ENCODE measurements at regions not wholly inside any gene's neighbourhood (a gene's known extent, or its start where the extent isn't known, plus 50 kb on each side); places are given as distances from the start of the nearest gene placed in this dataset.

DNA sequence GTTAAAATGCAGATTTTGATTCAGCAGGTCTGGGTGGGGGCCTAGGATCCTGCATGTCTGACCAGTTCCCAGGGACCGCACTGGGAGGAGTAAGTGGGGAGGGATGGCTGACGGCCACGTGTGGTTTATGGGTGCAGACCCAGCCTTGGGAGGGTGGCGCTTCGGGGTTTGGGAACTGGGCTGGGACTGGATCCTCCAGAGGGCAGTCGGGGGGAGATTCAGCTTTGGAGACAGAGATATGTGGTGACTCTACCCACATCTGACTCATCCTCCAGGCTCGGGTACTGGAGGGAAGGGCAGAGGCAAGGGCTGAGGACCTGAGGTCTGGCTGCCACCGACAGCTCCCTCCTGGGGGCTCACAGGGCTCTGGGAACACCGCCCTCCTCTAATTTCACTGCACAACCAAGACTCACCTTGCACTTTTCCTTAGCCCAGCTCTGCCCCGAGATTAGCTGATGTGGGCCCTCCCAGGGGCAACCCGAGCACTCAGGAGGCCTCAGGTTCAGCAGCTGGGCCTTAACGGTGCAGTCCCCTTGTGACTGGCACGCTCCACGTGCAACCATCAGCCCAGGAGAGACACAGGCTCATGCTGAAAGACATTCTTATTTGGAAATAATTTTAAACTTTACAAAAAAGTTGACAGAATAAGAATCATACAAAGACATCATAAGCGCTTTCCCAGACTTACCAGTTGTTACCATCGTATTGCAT is 172.8 kb upstream of the PMEPA1 start:
- peaks cover 0 to 3% (median 0%) of the 10 kb centered on the region in 8 donors for H3K9me3 Mint-ChIP-seq
- Histone ChIP-seq H3K36me3 (ENCODE audit: insufficient read depth, low read length) (no peaks in the 10 kb centered on the region), H3K9me3 (ENCODE audit: control insufficient read depth in 1 of 2, low read length in 2 of 2) (no peaks in the 10 kb centered on the region), H3K4me1 (ENCODE audit: insufficient read depth, low read length) (no peaks in the 10 kb centered on the region), H3K27me3 (ENCODE audit: insufficient read depth, low read length) (no peaks in the 10 kb centered on the region), H3K4me3 (ENCODE audit: low read length in 2 of 2) (no peak overlapping the region), H3K27ac (ENCODE audit: low read depth, low read length) (no peak overlapping the region)
- H3K27ac Mint-ChIP-seq, result no peak overlapping the region
- CTCF ChIA-PET (ENCODE audit: partially characterized antibody), result no interaction called here
- H3K36me3 Mint-ChIP-seq, result no peaks in the 10 kb centered on the region
- H3K4me1 Mint-ChIP-seq, result no peaks in the 10 kb centered on the region
- no peak for DNase-seq
- intact Hi-C loops (cut with micrococcal nuclease), result no loop called here
- POLR2A ChIA-PET (ENCODE audit: partially characterized antibody), result no interaction called here
- H3K27me3 Mint-ChIP-seq, result peaks cover 4 to 9% of the 10 kb centered on the region in 2 donors
- no peak overlapping the region for H3K4me3 Mint-ChIP-seq

DNA sequence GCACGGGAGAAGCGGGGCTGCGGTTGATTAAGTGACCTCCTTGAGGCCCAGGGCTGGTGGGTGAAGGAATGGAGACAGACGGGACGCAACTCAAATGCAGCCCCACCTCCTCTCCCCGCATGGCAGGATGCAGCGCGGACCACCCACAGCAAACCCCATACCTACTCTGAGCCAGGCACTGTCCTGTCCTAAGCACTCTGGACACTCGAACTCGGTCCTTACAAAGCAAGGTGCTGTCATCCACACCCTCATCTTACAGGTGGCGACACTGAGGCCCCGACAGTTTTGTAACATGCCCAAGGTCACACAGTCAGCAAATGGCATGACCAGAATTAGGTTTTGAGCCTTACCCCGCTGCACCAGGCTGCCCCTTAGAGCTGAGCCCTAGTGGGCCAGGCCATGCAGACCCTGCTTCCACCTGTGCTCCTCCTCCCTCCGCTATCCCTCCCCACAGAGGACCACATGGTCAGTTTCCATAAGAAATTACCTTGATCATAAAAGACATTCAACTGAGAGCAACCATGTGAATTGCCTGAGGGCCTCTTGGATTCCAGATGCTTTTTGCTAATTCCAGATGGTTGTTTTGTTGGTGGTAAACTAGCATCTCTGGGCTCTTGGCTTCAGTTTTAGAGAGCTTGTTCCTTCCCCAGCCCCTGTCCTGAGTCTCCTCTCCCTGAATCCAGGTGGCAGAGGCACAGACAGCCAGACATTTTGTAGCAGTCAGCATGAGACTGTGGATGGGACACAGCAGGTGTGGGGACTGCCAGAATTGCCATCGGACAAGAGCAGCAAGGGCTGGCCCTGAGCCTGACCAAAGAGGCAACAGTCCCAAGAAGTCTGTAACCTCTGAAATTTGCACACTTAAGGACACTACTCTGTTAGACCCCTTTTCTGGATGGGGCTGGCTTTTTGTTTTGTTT is 171.9 kb upstream of the PMEPA1 start:
- H3K9me3 ChIP-seq (ENCODE audit: control insufficient read depth in 1 of 2, low read length in 2 of 2), result no peaks in the 10 kb centered on the region
- Mint-ChIP-seq H3K36me3 (no peaks in the 10 kb centered on the region), H3K27me3 (peaks cover 4 to 9% of the 10 kb centered on the region in 2 donors), H3K4me3 (no peak overlapping the region), H3K27ac (no peak overlapping the region), H3K4me1 (no peaks in the 10 kb centered on the region), H3K9me3 (no peaks in the 10 kb centered on the region)
- DNase-seq, result no peak
- H3K36me3 ChIP-seq (ENCODE audit: insufficient read depth, low read length), result no peaks in the 10 kb centered on the region
- POLR2A ChIA-PET (ENCODE audit: partially characterized antibody), result no interaction called here
- intact Hi-C loops (cut with micrococcal nuclease), result no loop called here
- CTCF ChIA-PET (ENCODE audit: partially characterized antibody), result no interaction called here
- no peak overlapping the region for H3K4me3 ChIP-seq (ENCODE audit: low read length in 2 of 2)
- no peak overlapping the region for H3K27ac ChIP-seq (ENCODE audit: low read depth, low read length)
- no peaks in the 10 kb centered on the region for H3K27me3 ChIP-seq (ENCODE audit: insufficient read depth, low read length)
- no peaks in the 10 kb centered on the region for H3K4me1 ChIP-seq (ENCODE audit: insufficient read depth, low read length)

DNA sequence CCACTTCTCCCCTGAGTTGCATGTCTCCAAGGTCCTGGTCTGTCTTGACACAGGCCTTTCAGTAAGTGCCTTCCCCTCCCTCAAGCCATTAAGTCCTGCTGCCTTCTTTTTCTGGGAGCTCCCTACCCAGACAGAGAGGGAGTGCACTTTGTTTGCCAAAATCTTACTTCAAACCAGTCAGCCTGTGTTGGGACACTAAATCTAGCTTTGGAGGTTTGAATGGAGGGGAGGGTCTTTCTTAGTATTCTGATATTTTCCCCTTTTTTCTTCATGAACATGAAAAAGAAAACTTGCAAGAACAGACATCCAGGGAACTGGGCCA is 170.7 kb upstream of the PMEPA1 start:
- no peaks in the 10 kb centered on the region for H3K9me3 ChIP-seq (ENCODE audit: control insufficient read depth in 1 of 2, low read length in 2 of 2)
- H3K4me3 ChIP-seq (ENCODE audit: low read length in 2 of 2), result no peak overlapping the region
- H3K27ac Mint-ChIP-seq, result no peak overlapping the region
- H3K27me3 ChIP-seq (ENCODE audit: insufficient read depth, low read length), result no peaks in the 10 kb centered on the region
- ChIA-PET CTCF (ENCODE audit: partially characterized antibody) (no interaction called here), POLR2A (ENCODE audit: partially characterized antibody) (no interaction called here)
- no peaks in the 10 kb centered on the region for H3K4me1 ChIP-seq (ENCODE audit: insufficient read depth, low read length)
- no peak for DNase-seq
- H3K9me3 Mint-ChIP-seq, result no peaks in the 10 kb centered on the region
- no peaks in the 10 kb centered on the region for H3K36me3 Mint-ChIP-seq
- H3K4me1 Mint-ChIP-seq, result no peaks in the 10 kb centered on the region
- peaks cover 4 to 9% of the 10 kb centered on the region in 2 donors for H3K27me3 Mint-ChIP-seq
- no peak overlapping the region for H3K4me3 Mint-ChIP-seq
- H3K27ac ChIP-seq (ENCODE audit: low read depth, low read length), result no peak overlapping the region
- intact Hi-C loops (cut with micrococcal nuclease), result no loop called here
- no peaks in the 10 kb centered on the region for H3K36me3 ChIP-seq (ENCODE audit: insufficient read depth, low read length)

DNA sequence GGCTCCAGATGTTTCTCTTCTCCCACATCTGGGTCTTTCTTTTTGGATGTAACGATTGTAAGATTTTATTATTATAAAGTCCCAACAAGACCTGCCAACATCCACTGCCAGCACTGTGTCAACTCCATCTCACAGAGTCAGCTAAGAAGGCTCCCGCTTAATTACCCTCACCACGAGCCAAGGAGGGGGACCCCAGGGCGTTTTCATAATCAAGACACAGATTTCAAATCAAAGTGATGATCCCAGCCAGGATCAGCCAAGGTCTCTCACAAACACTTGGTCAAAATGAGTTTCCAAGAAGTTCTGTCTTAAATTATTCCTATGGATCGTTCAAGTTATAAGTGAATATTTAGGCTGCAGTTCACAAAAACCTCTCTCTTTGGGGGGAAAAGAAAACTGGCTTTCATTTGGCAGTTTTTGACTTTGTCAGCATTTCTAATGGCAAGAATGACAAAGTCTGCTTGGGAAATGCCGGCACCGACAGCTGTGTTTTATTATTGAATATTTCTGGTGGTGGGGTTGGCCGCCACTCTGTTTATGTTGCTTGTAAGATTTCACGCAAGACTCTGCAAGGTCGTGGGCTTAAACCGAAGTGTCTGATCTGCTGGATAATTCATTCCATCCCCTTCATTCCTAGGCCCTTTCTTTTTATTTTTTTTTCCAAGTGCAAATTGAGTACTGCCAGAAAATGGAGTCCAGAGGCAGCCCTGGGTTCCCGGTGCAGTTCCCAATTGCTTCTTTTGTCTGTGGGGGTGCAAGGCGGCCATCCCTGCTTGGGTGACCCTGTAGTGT is 170.2 kb upstream of the PMEPA1 start:
- Histone ChIP-seq H3K9me3 (ENCODE audit: control insufficient read depth in 1 of 2, low read length in 2 of 2) (no peaks in the 10 kb centered on the region), H3K36me3 (ENCODE audit: insufficient read depth, low read length) (no peaks in the 10 kb centered on the region), H3K4me3 (ENCODE audit: low read length in 2 of 2) (no peak overlapping the region), H3K4me1 (ENCODE audit: insufficient read depth, low read length) (no peaks in the 10 kb centered on the region), H3K27ac (ENCODE audit: low read depth, low read length) (no peak overlapping the region), H3K27me3 (ENCODE audit: insufficient read depth, low read length) (no peaks in the 10 kb centered on the region)
- no peak for DNase-seq
- Mint-ChIP-seq H3K4me3 (no peak overlapping the region), H3K36me3 (no peaks in the 10 kb centered on the region), H3K9me3 (no peaks in the 10 kb centered on the region), H3K4me1 (no peaks in the 10 kb centered on the region), H3K27ac (no peak overlapping the region), H3K27me3 (peaks cover 4 to 13% of the 10 kb centered on the region in 2 donors)
- POLR2A ChIA-PET (ENCODE audit: partially characterized antibody), result no interaction called here
- CTCF ChIA-PET (ENCODE audit: partially characterized antibody), result no interaction called here
- intact Hi-C loops (cut with micrococcal nuclease), result no loop called here

DNA sequence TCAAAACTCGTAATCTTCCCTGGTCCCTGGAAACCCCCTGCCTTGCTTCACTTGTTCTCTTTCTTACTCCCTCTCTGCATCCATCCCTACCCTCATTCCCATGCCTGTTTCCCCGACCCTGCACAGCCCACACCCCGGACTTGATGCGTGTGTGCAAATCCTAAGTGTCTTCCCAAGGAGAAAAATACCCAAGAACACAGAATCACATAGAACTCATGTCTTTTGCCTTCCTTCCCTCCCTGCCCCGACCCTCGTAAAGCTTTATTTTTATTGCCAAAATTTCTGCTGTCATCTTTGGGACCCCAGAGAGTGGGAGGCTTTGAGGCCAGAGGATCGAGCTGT is 169.6 kb upstream of the PMEPA1 start:
- DNase-seq, result no peak
- Histone ChIP-seq H3K27me3 (ENCODE audit: insufficient read depth, low read length) (no peaks in the 10 kb centered on the region), H3K36me3 (ENCODE audit: insufficient read depth, low read length) (no peaks in the 10 kb centered on the region), H3K27ac (ENCODE audit: low read depth, low read length) (no peak overlapping the region), H3K9me3 (ENCODE audit: control insufficient read depth in 1 of 2, low read length in 2 of 2) (no peaks in the 10 kb centered on the region), H3K4me3 (ENCODE audit: low read length in 2 of 2) (no peak overlapping the region), H3K4me1 (ENCODE audit: insufficient read depth, low read length) (no peaks in the 10 kb centered on the region)
- H3K27ac Mint-ChIP-seq, result no peak overlapping the region
- no peaks in the 10 kb centered on the region for H3K4me1 Mint-ChIP-seq
- peaks cover 4 to 13% of the 10 kb centered on the region in 2 donors for H3K27me3 Mint-ChIP-seq
- H3K36me3 Mint-ChIP-seq, result no peaks in the 10 kb centered on the region
- intact Hi-C loops (cut with micrococcal nuclease), result no loop called here
- ChIA-PET CTCF (ENCODE audit: partially characterized antibody) (no interaction called here), POLR2A (ENCODE audit: partially characterized antibody) (no interaction called here)
- no peak overlapping the region for H3K4me3 Mint-ChIP-seq
- no peaks in the 10 kb centered on the region for H3K9me3 Mint-ChIP-seq

DNA sequence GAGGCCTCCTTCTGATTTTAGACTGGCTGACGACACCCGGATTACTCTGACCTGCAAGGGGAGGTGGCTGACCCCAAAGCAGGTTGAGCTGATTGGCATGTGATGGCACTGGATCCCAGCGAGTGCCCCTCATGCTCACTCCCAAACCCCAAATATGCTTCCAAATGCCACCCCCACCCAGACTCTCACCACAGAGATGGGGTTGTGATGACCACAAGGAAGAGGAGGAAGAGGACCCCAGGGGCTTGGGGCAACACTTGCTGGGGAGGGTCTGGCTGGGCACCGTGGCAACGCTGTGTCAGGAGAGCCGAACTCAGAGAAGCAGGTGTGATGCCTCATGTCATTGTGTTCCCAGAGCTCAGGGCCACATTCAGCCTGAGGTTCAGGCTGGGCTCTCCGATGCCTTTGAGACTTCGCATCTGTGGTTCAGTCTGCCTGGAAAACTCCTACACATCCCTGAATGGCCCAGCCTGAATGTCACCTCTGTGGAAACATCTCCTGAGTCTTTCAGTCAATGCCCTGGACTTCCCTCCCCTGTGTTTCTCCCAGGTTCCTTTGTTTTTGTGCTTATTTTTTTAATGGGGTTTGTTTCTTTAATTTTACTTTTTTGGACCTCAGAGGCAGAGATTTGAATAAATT is 169.1 kb upstream of the PMEPA1 start:
- POLR2A ChIA-PET (ENCODE audit: partially characterized antibody), result no interaction called here
- no peaks in the 10 kb centered on the region for H3K9me3 Mint-ChIP-seq
- intact Hi-C loops (cut with micrococcal nuclease), result no loop called here
- no peaks in the 10 kb centered on the region for H3K36me3 Mint-ChIP-seq
- no peak overlapping the region for H3K4me3 ChIP-seq (ENCODE audit: low read length in 2 of 2)
- no peaks in the 10 kb centered on the region for H3K9me3 ChIP-seq (ENCODE audit: control insufficient read depth in 1 of 2, low read length in 2 of 2)
- H3K4me1 ChIP-seq (ENCODE audit: insufficient read depth, low read length), result no peaks in the 10 kb centered on the region
- H3K36me3 ChIP-seq (ENCODE audit: insufficient read depth, low read length), result no peaks in the 10 kb centered on the region
- no peak overlapping the region for H3K27ac Mint-ChIP-seq
- no peak for DNase-seq
- no peak overlapping the region for H3K4me3 Mint-ChIP-seq
- no peaks in the 10 kb centered on the region for H3K27me3 ChIP-seq (ENCODE audit: insufficient read depth, low read length)
- H3K27ac ChIP-seq (ENCODE audit: low read depth, low read length), result no peak overlapping the region
- H3K27me3 Mint-ChIP-seq, result peaks cover 4 to 13% of the 10 kb centered on the region in 2 donors
- CTCF ChIA-PET (ENCODE audit: partially characterized antibody), result no interaction called here
- H3K4me1 Mint-ChIP-seq, result no peaks in the 10 kb centered on the region

DNA sequence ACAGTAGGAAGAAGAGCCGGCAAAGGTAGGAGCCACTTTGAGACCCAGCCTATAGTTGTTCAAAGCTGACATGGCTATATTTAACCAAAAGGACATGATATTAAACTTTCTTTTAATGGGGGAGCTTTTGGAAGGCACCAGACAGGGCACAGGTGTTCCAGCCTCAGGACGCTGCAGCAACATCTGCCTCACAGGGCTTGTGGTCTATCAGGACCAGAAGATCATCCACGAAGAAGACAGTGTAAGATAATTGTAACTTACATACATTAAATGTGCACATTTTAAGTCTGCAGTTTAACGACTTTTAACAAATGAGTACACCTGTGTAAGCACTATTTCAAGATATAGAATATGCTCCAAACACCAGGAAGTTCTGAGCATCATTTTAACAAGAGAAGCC is 168.2 kb upstream of the PMEPA1 start:
- ChIA-PET CTCF (ENCODE audit: partially characterized antibody) (no interaction called here), POLR2A (ENCODE audit: partially characterized antibody) (no interaction called here)
- H3K4me3 Mint-ChIP-seq, result no peak overlapping the region
- no peaks in the 10 kb centered on the region for H3K9me3 Mint-ChIP-seq
- no peak overlapping the region for H3K27ac ChIP-seq (ENCODE audit: low read depth, low read length)
- no peaks in the 10 kb centered on the region for H3K4me1 ChIP-seq (ENCODE audit: insufficient read depth, low read length)
- intact Hi-C loops (cut with micrococcal nuclease), result no loop called here
- no peak for DNase-seq
- no peaks in the 10 kb centered on the region for H3K36me3 Mint-ChIP-seq
- no peak overlapping the region for H3K4me3 ChIP-seq (ENCODE audit: low read length in 2 of 2)
- H3K9me3 ChIP-seq (ENCODE audit: control insufficient read depth in 1 of 2, low read length in 2 of 2), result no peaks in the 10 kb centered on the region
- peaks cover 5 to 11% of the 10 kb centered on the region in 2 donors for H3K27me3 Mint-ChIP-seq
- H3K27ac Mint-ChIP-seq, result no peak overlapping the region
- H3K4me1 Mint-ChIP-seq, result no peaks in the 10 kb centered on the region
- H3K27me3 ChIP-seq (ENCODE audit: insufficient read depth, low read length), result no peaks in the 10 kb centered on the region
- H3K36me3 ChIP-seq (ENCODE audit: insufficient read depth, low read length), result no peaks in the 10 kb centered on the region
